Right lobe of liver (tissue), 6 donors: ENCODE measurements at regions not wholly inside any gene's neighbourhood (a gene's known extent, or its start where the extent isn't known, plus 50 kb on each side); places are given as distances from the start of the nearest gene placed in this dataset.

ENCODE experiments used
- ATAC-seq, 4 donors: fragments of 200-7000 bp; cut with Tn5 transposase; one replicate each; pipeline ENCODE4 v1.9.1; 2020; ENCODE audit warnings: mild to moderate bottlenecking in 4 of 4, moderate library complexity in 4 of 4
- DNase-seq, 3 donors: peaks; one replicate each; pipeline ENCODE4 v3.0.0-alpha.2; 2020
- H3K27ac ChIP-seq, 3 donors: fragments of 200-600 bp; one replicate each; pipeline ENCODE4 v1.8.0; 2022
- H3K27me3 ChIP-seq, 2 donors: fragments of 200-600 bp; one replicate each; pipeline ENCODE4 v1.8.0; 2022
- H3K36me3 ChIP-seq, 4 donors: fragments of 200-600 bp; sonication (generic) in 1 of 4; one replicate each; pipeline versions ENCODE4 v1.5.1 to v1.8.0; 2017 to 2022; ENCODE audit warnings: control low read depth in 1 of 4
- H3K4me1 ChIP-seq, 4 donors: fragments of 200-600 bp; sonication (generic) in 1 of 4; one replicate each; pipeline versions ENCODE4 v1.5.1 to v1.8.0; 2017 to 2022; ENCODE audit warnings: control low read depth in 1 of 4
- H3K4me3 ChIP-seq, 3 donors: fragments of 200-600 bp; one replicate each; pipeline ENCODE4 v1.8.0; 2022
- H3K9me3 ChIP-seq, 4 donors: fragments of 200-600 bp; sonication (generic) in 1 of 4; one replicate each; pipeline versions ENCODE4 v1.5.1 to v1.8.0; 2017 to 2022; ENCODE audit warnings: control low read depth in 1 of 4
- POLR2A ChIP-seq: fragments of 450-650 bp; IDR thresholded peaks from one replicate; pipeline ENCODE4 v1.6.1; 2017; ENCODE audit warnings: antibody characterized with exemption, mild to moderate bottlenecking
- WGBS: methylation state at CpG from one replicate; pipeline ENCODE4 v1.1.6; 2018; ENCODE audit warnings: low coverage, low lambda C conversion rate; ENCODE audit not compliant: insufficient coverage; ENCODE audit errors: missing lambda C conversion rate; 5-methylcytosine and 5-hydroxymethylcytosine counted together
- intact Hi-C, 2 donors: fragments of 100-400 bp; cut with DNase I; formaldehyde crosslinking; loops; one replicate each; pipeline versions ENCODE4 v1.11.2 to v1.14.1; 2022
- TF ChIP-seq, protein P1 (sequence below), 4 donors: fragments of 200-600 bp in 3 of 4; fragments of 450-650 bp in 1 of 4; IDR thresholded peaks; one replicate each; pipeline versions ENCODE4 v1.5.1 to v1.8.0; 2016 to 2022; ENCODE audit warnings: antibody characterized with exemption in 4 of 4, mild to moderate bottlenecking in 2 of 4
- donor health status: DM: no; HTN: yes; CAD: no.
- donor health status: DM: no; HTN: no; CAD: no.
- donor health status: DM: no; HTN: no; CAD: no.
- donor health status: DM: no; HTN: yes; CAD: no.
- donor health status: DM: no; HTN: yes; CAD: no.

- ATAC-seq: no peak
- Histone ChIP-seq H3K9me3 (no peaks in the 10 kb centered on the region), H3K36me3 (no peaks in the 10 kb centered on the region), H3K4me1 (no peaks in the 10 kb centered on the region), H3K27me3 (no peaks in the 10 kb centered on the region), H3K4me3 (no peak overlapping the region), H3K27ac (no peak overlapping the region)
- intact Hi-C loops: no loop called here
- TF ChIP-seq, protein P1, sequence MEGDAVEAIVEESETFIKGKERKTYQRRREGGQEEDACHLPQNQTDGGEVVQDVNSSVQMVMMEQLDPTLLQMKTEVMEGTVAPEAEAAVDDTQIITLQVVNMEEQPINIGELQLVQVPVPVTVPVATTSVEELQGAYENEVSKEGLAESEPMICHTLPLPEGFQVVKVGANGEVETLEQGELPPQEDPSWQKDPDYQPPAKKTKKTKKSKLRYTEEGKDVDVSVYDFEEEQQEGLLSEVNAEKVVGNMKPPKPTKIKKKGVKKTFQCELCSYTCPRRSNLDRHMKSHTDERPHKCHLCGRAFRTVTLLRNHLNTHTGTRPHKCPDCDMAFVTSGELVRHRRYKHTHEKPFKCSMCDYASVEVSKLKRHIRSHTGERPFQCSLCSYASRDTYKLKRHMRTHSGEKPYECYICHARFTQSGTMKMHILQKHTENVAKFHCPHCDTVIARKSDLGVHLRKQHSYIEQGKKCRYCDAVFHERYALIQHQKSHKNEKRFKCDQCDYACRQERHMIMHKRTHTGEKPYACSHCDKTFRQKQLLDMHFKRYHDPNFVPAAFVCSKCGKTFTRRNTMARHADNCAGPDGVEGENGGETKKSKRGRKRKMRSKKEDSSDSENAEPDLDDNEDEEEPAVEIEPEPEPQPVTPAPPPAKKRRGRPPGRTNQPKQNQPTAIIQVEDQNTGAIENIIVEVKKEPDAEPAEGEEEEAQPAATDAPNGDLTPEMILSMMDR (IDR thresholded peaks at IDR 0.05): no peak
- TF ChIP-seq POLR2A: no peak
- WGBS: 62% methylated on average over 4 of the region's 5 CpGs
- DNase-seq: no peak
Observed at GRCh38 chr11:20311444-20311843, 52.1 kb upstream of the HTATIP2 start.

- H3K27me3 ChIP-seq: no peaks in the 10 kb centered on the region
- intact Hi-C loops: no loop called here
- H3K4me1 ChIP-seq: no peaks in the 10 kb centered on the region
- H3K4me3 ChIP-seq: no peak overlapping the region
- no peak for ATAC-seq
- TF ChIP-seq, protein P1 (IDR thresholded peaks at IDR 0.05): no peak
- no peak for TF ChIP-seq POLR2A
- H3K9me3 ChIP-seq: no peaks in the 10 kb centered on the region
- no peaks in the 10 kb centered on the region for H3K36me3 ChIP-seq
- 66% methylated on average over 6 of the region's 11 CpGs for WGBS
- no peak for DNase-seq
- H3K27ac ChIP-seq: no peak overlapping the region
Observed at GRCh38 chr11:20310596-20311394, 52.7 kb upstream of the HTATIP2 start.

DNA sequence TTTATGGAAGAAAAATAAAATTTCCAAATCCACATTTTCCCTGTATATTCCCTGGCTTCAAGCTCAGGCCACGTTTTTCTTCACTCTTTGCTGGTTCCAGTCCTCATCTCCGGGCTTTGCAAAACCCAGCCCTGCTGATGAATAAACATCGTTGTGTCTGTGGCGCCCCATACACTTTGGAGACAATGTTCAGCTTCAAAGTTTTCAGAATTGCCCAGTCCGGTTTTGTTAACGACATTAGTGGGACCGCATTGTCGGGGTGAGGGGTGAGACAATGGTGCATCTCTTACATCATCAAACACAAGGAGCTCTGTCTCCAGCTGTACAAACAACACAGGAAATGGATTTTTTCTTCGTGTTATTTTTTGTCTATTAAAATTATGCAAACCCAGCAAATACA, 53.4 kb upstream of the HTATIP2 start:
- intact Hi-C loops: no loop called here

GRCh38 chr11:20309231-20310025, 54.1 kb upstream of the HTATIP2 start:
- intact Hi-C loops: no loop called here

More for the DNA sequence above, 53.4 kb upstream of the HTATIP2 start:
- DNase-seq: no peak
- H3K27me3 ChIP-seq: no peaks in the 10 kb centered on the region
- H3K27ac ChIP-seq: no peak overlapping the region
- H3K36me3 ChIP-seq: no peaks in the 10 kb centered on the region
- no peak for ATAC-seq
- no peak overlapping the region for H3K4me3 ChIP-seq
- H3K9me3 ChIP-seq: no peaks in the 10 kb centered on the region
- H3K4me1 ChIP-seq: no peaks in the 10 kb centered on the region
- TF ChIP-seq POLR2A: no peak
- TF ChIP-seq, protein P1 (IDR thresholded peaks at IDR 0.05): no peak
- WGBS: 54% methylated on average over 9 of the region's 9 CpGs

More at GRCh38 chr11:20309231-20310025, 54.1 kb upstream of the HTATIP2 start:
- no peak overlapping the region for H3K4me3 ChIP-seq
- H3K27ac ChIP-seq: no peak overlapping the region
- no peaks in the 10 kb centered on the region for H3K9me3 ChIP-seq
- DNase-seq (no peak), ATAC-seq (no peak)
- whole genome bisulfite sequencing: 74% methylated on average over 5 of the region's 5 CpGs
- TF ChIP-seq, protein P1 (IDR thresholded peaks at IDR 0.05): no peak
- no peak for TF ChIP-seq POLR2A
- no peaks in the 10 kb centered on the region for H3K36me3 ChIP-seq
- H3K27me3 ChIP-seq: no peaks in the 10 kb centered on the region
- no peaks in the 10 kb centered on the region for H3K4me1 ChIP-seq
